Cardiac muscle cell (in vitro differentiated cells and primary cell): ENCODE measurements at regions not wholly inside any gene's neighbourhood (a gene's known extent, or its start where the extent isn't known, plus 50 kb on each side); places are given as distances from the start of the nearest gene placed in this dataset.

Experiments used
- DNase-seq, 2 donors: peaks; one replicate each; pipeline versions ENCODE4 v3.0.0 to v3.0.0-alpha.2; 2010 to 2017; ENCODE audit warnings: low read depth in 1 of 2, low spot score in 1 of 2
- H3K27ac ChIP-seq: fragments of 200-600 bp; sonication (generic); 2 replicates; pipeline ENCODE4 v1.5.1; 2016
- H3K27me3 ChIP-seq: fragments of 200-600 bp; sonication (generic); 2 replicates; pipeline ENCODE4 v1.6.0; 2016; ENCODE audit warnings: control low read depth
- H3K36me3 ChIP-seq: fragments of 200-600 bp; sonication (generic); 2 replicates; pipeline ENCODE4 v1.5.1; 2016; ENCODE audit warnings: control low read depth
- H3K4me1 ChIP-seq: fragments of 200-600 bp; sonication (generic); 2 replicates; pipeline ENCODE4 v1.8.1; 2017; ENCODE audit warnings: low read depth, mild to moderate bottlenecking, mixed run types
- H3K4me3 ChIP-seq: fragments of 200-600 bp; sonication (generic); 2 replicates; pipeline ENCODE4 v1.5.1; 2016; ENCODE audit warnings: mild to moderate bottlenecking
- H3K9me3 ChIP-seq: fragments of 200-600 bp; sonication (generic); 2 replicates; pipeline ENCODE4 v1.5.1; 2017; ENCODE audit warnings: low read depth, mild to moderate bottlenecking, control low read depth
- CTCF ChIP-seq: IDR thresholded peaks from 2 replicates; pipeline ENCODE4 v1.5.1; 2012; ENCODE audit warnings: low read depth, mild to moderate bottlenecking, low read length

GRCh38 chr9:8262625-8263622 lies 463.3 kb upstream of the DMAC1 start:
- no peaks in the 10 kb centered on the region for H3K4me1 ChIP-seq
- no peak overlapping the region for H3K4me3 ChIP-seq
- no peak overlapping the region for H3K27ac ChIP-seq
- no peak for TF ChIP-seq CTCF
- no peaks in the 10 kb centered on the region for H3K36me3 ChIP-seq
- peak in 1 of 2 donors; percentile 4 for DNase-seq
- H3K9me3 ChIP-seq: no peaks in the 10 kb centered on the region
- no peaks in the 10 kb centered on the region for H3K27me3 ChIP-seq

- Histone ChIP-seq H3K27ac (no peak overlapping the region), H3K27me3 (no peaks in the 10 kb centered on the region), H3K4me1 (no peaks in the 10 kb centered on the region), H3K4me3 (no peak overlapping the region), H3K9me3 (no peaks in the 10 kb centered on the region), H3K36me3 (no peaks in the 10 kb centered on the region)
- DNase-seq: no peak
- TF ChIP-seq CTCF: no peak
These were observed 462.2 kb upstream of the DMAC1 start for GRCh38 chr9:8261737-8262136.

GRCh38 chr9:8259028-8259427 lies 459.4 kb upstream of the DMAC1 start:
- Histone ChIP-seq H3K4me3 (no peak overlapping the region), H3K27me3 (no peaks in the 10 kb centered on the region), H3K36me3 (no peaks in the 10 kb centered on the region), H3K27ac (no peak overlapping the region), H3K4me1 (no peaks in the 10 kb centered on the region), H3K9me3 (no peaks in the 10 kb centered on the region)
- TF ChIP-seq CTCF: no peak
- no peak for DNase-seq

GRCh38 chr9:8256880-8257279 lies 457.3 kb upstream of the DMAC1 start:
- H3K27me3 ChIP-seq: no peaks in the 10 kb centered on the region
- H3K27ac ChIP-seq: no peak overlapping the region
- DNase-seq: no peak
- H3K4me1 ChIP-seq: no peaks in the 10 kb centered on the region
- no peak for TF ChIP-seq CTCF
- H3K9me3 ChIP-seq: no peaks in the 10 kb centered on the region
- H3K4me3 ChIP-seq: no peak overlapping the region
- H3K36me3 ChIP-seq: no peaks in the 10 kb centered on the region

- TF ChIP-seq CTCF: no peak
- DNase-seq: no peak
- no peaks in the 10 kb centered on the region for H3K36me3 ChIP-seq
- H3K27me3 ChIP-seq: no peaks in the 10 kb centered on the region
- no peaks in the 10 kb centered on the region for H3K9me3 ChIP-seq
- H3K4me3 ChIP-seq: no peak overlapping the region
- no peak overlapping the region for H3K27ac ChIP-seq
- no peaks in the 10 kb centered on the region for H3K4me1 ChIP-seq
These were observed 456.3 kb upstream of the DMAC1 start for GRCh38 chr9:8255850-8256249.
